ENCODE measurements at regions not wholly inside any gene's neighbourhood (a gene's known extent, or its start where the extent isn't known, plus 50 kb on each side); places are given as distances from the start of the nearest gene placed in this dataset.

GRCh38 chr5:65087154-65087553 lies 318.4 kb downstream of the CWC27 start:
- ChIA-PET CTCF (no interaction called here), POLR2A (no interaction called here)
- TF ChIP-seq CTCF (IDR thresholded peaks at IDR 0.05; ENCODE audit: insufficient read depth in 1 of 2, low read depth in 1 of 2, low read length in 1 of 2, severe bottlenecking in 1 of 2, unreplicated experiment in 1 of 2), result no peak
- Histone ChIP-seq H3K4me1 (no peaks in the 10 kb centered on the region), H3K4me3 (ENCODE audit: low read depth, low read length) (no peak overlapping the region), H3K9me3 (no peaks in the 10 kb centered on the region), H3K36me3 (ENCODE audit: control insufficient read depth, insufficient read depth, low read length) (no peaks in the 10 kb centered on the region), H3K27me3 (replicated peaks; ENCODE audit: control insufficient read depth, insufficient read depth, low read length) (no peaks in the 10 kb centered on the region)
- H3K27me3 Mint-ChIP-seq (ENCODE audit: insufficient read depth, unreplicated experiment), result peaks cover 10% of the 10 kb centered on the region
- no TSS peak for BruUV-seq (replicated peaks)
- intact Hi-C loops (cut with micrococcal nuclease; ENCODE audit: unreplicated experiment), result no loop called here
- no peak overlapping the region for H3K4me3 Mint-ChIP-seq (ENCODE audit: unreplicated experiment)
- no peaks in the 10 kb centered on the region for H3K36me3 Mint-ChIP-seq (ENCODE audit: insufficient read depth, unreplicated experiment)
- H3K4me1 Mint-ChIP-seq (ENCODE audit: low read depth, unreplicated experiment), result no peaks in the 10 kb centered on the region
- H3K9me3 Mint-ChIP-seq (ENCODE audit: unreplicated experiment), result no peaks in the 10 kb centered on the region
- H3K27ac Mint-ChIP-seq (ENCODE audit: unreplicated experiment), result no peak overlapping the region
- DNase-seq, result no peak

GRCh38 chr5:65094279-65094678 lies 325.5 kb downstream of the CWC27 start:
- POLR2A ChIA-PET, result no interaction called here
- no peak overlapping the region for H3K27ac Mint-ChIP-seq (ENCODE audit: unreplicated experiment)
- no peak overlapping the region for H3K4me3 Mint-ChIP-seq (ENCODE audit: unreplicated experiment)
- Histone ChIP-seq H3K27me3 (replicated peaks; ENCODE audit: control insufficient read depth, insufficient read depth, low read length) (no peaks in the 10 kb centered on the region), H3K9me3 (no peaks in the 10 kb centered on the region), H3K4me3 (ENCODE audit: low read depth, low read length) (no peak overlapping the region), H3K4me1 (no peaks in the 10 kb centered on the region), H3K36me3 (ENCODE audit: control insufficient read depth, insufficient read depth, low read length) (no peaks in the 10 kb centered on the region)
- no TSS peak for BruUV-seq (replicated peaks)
- CTCF ChIA-PET, result interaction anchor here (0.6 kb wide), 1 partner anchor 474 kb away, joined by 3 read pairs; no protein-coding TSS in a partner anchor
- no peaks in the 10 kb centered on the region for H3K4me1 Mint-ChIP-seq (ENCODE audit: low read depth, unreplicated experiment)
- TF ChIP-seq CTCF (IDR thresholded peaks at IDR 0.05; ENCODE audit: insufficient read depth in 1 of 2, low read depth in 1 of 2, low read length in 1 of 2, severe bottlenecking in 1 of 2, unreplicated experiment in 1 of 2), result no peak
- no peaks in the 10 kb centered on the region for H3K36me3 Mint-ChIP-seq (ENCODE audit: insufficient read depth, unreplicated experiment)
- intact Hi-C loops (cut with micrococcal nuclease; ENCODE audit: unreplicated experiment), result no loop called here
- H3K9me3 Mint-ChIP-seq (ENCODE audit: unreplicated experiment), result peaks cover 8% of the 10 kb centered on the region
- no peak for DNase-seq
- H3K27me3 Mint-ChIP-seq (ENCODE audit: insufficient read depth, unreplicated experiment), result peaks cover 6% of the 10 kb centered on the region

GRCh38 chr5:65098393-65098792 lies 329.7 kb downstream of the CWC27 start:
- POLR2A ChIA-PET, result no interaction called here

More at GRCh38 chr5:65098393-65098792, 329.7 kb downstream of the CWC27 start:
- Mint-ChIP-seq H3K9me3 (ENCODE audit: unreplicated experiment) (peaks cover 8% of the 10 kb centered on the region), H3K27ac (ENCODE audit: unreplicated experiment) (no peak overlapping the region), H3K4me1 (ENCODE audit: low read depth, unreplicated experiment) (peaks cover 7% of the 10 kb centered on the region), H3K27me3 (ENCODE audit: insufficient read depth, unreplicated experiment) (no peaks in the 10 kb centered on the region), H3K4me3 (ENCODE audit: unreplicated experiment) (no peak overlapping the region), H3K36me3 (ENCODE audit: insufficient read depth, unreplicated experiment) (peaks cover 7% of the 10 kb centered on the region)
- intact Hi-C loops (cut with micrococcal nuclease; ENCODE audit: unreplicated experiment), result loop anchor here (1.0 kb wide), 1 partner anchor 22 kb away; no protein-coding TSS in a partner anchor
- Histone ChIP-seq H3K36me3 (ENCODE audit: control insufficient read depth, insufficient read depth, low read length) (no peaks in the 10 kb centered on the region), H3K4me1 (0 out of 2 replicates have a peak, but pooled peaks cover 7% of the 10 kb centered on the region), H3K4me3 (ENCODE audit: low read depth, low read length) (no peak overlapping the region), H3K9me3 (no peaks in the 10 kb centered on the region), H3K27me3 (replicated peaks; ENCODE audit: control insufficient read depth, insufficient read depth, low read length) (no peaks in the 10 kb centered on the region)
- CTCF ChIA-PET, result no interaction called here
- DNase-seq, result no peak
- TF ChIP-seq CTCF (IDR thresholded peaks at IDR 0.05; ENCODE audit: insufficient read depth in 1 of 2, low read depth in 1 of 2, low read length in 1 of 2, severe bottlenecking in 1 of 2, unreplicated experiment in 1 of 2), result no peak
- no TSS peak for BruUV-seq (replicated peaks)

All from Caco-2 (cell line).